Loucy (cell line): ENCODE measurements at regions not wholly inside any gene's neighbourhood (a gene's known extent, or its start where the extent isn't known, plus 50 kb on each side); places are given as distances from the start of the nearest gene placed in this dataset.

Source experiments
- H2AFZ ChIP-seq: fragments of 200-600 bp; sonication (generic); 2 replicates; pipeline ENCODE4 v1.6.0; 2016; ENCODE audit warnings: antibody characterized with exemption, mild to moderate bottlenecking, low read length, moderate library complexity
- H3F3A ChIP-seq: fragments of 200-600 bp; 2 replicates; pipeline ENCODE4 v1.6.0; 2016; ENCODE audit warnings: antibody characterized with exemption, low read depth, mild to moderate bottlenecking
- H3K27me3 ChIP-seq: fragments of 200-600 bp; sonication (generic); 2 replicates; pipeline ENCODE4 v1.6.1; 2014; ENCODE audit warnings: low read length, mild to moderate bottlenecking; ENCODE audit not compliant: insufficient read depth, poor library complexity, severe bottlenecking
- H3K36me3 ChIP-seq: fragments of 200-600 bp; sonication (generic); 2 replicates; pipeline ENCODE4 v1.6.1; 2016; ENCODE audit warnings: low read length; ENCODE audit not compliant: insufficient read depth
- H3K4me1 ChIP-seq: fragments of 200-600 bp; sonication (generic); 2 replicates; pipeline ENCODE4 v1.5.1; 2014; ENCODE audit warnings: low read length, mild to moderate bottlenecking; ENCODE audit not compliant: insufficient read depth, poor library complexity, severe bottlenecking
- H3K4me2 ChIP-seq: fragments of 200-600 bp; sonication (generic); 2 replicates; pipeline ENCODE4 v1.6.0; 2014; ENCODE audit warnings: antibody characterized with exemption, low read length, low read depth, mild to moderate bottlenecking; ENCODE audit not compliant: poor library complexity, severe bottlenecking
- H3K4me3 ChIP-seq: fragments of 200-600 bp; sonication (generic); 2 replicates; pipeline ENCODE4 v1.5.1; 2014; ENCODE audit warnings: low read length, mild to moderate bottlenecking, mixed read lengths; ENCODE audit not compliant: poor library complexity, severe bottlenecking
- H3K79me2 ChIP-seq: fragments of 200-600 bp; sonication (generic); 2 replicates; pipeline ENCODE4 v1.6.1; 2014; ENCODE audit warnings: low read length; ENCODE audit not compliant: insufficient read depth
- H3K9ac ChIP-seq: fragments of 200-600 bp; sonication (generic); 2 replicates; pipeline ENCODE4 v1.6.0; 2014; ENCODE audit warnings: mild to moderate bottlenecking, low read depth, low read length, moderate library complexity; ENCODE audit not compliant: poor library complexity, severe bottlenecking
- H3K9me2 ChIP-seq: fragments of 200-600 bp; sonication (generic); replicated peaks from 2 replicates; pipeline ENCODE4 v1.6.1; 2016; ENCODE audit warnings: low read depth, low read length, mixed read lengths
- H3K9me3 ChIP-seq: fragments of 200-600 bp; sonication (generic); 2 replicates; pipeline ENCODE4 v1.6.1; 2014; ENCODE audit warnings: mild to moderate bottlenecking, antibody characterized with exemption, low read length, low read depth; ENCODE audit not compliant: insufficient read depth
- H4K20me1 ChIP-seq: fragments of 200-600 bp; sonication (generic); 2 replicates; pipeline ENCODE4 v1.6.0; 2014; ENCODE audit warnings: antibody characterized with exemption, low read length, mild to moderate bottlenecking; ENCODE audit not compliant: insufficient read depth, poor library complexity, severe bottlenecking
- EZH2phosphoT487 ChIP-seq: fragments of 200-600 bp; IDR thresholded peaks from 2 replicates; pipeline ENCODE4 v1.6.1; 2018; ENCODE audit warnings: antibody characterized with exemption, mild to moderate bottlenecking, moderate library complexity, borderline replicate concordance
- TF ChIP-seq, protein P1 (sequence below): fragments of 200-600 bp; sonication (generic); conservative IDR thresholded peaks from 2 replicates; pipeline ENCODE4 v1.5.1; 2014; ENCODE audit warnings: mild to moderate bottlenecking, antibody characterized with exemption, low read length

DNA sequence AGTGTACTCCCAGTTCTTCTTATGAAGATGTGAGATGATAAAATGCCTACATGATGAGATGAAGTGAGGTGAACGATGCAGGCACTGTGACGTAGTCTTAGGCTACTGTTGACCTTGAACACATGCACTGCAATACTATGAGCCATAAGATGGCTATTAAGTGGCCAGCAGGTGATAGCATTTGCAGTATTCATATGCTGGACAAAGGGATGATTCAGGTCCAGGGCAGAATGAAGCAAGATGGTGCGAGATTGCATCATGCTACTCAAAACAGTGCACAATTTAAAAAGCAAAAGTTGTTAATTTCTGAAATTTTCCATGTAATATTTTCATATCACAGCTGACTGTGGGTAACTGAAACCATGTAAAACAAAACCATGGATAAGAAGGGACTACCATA lies 781.4 kb downstream of the PCDH18 start:
- TF ChIP-seq, protein P1, sequence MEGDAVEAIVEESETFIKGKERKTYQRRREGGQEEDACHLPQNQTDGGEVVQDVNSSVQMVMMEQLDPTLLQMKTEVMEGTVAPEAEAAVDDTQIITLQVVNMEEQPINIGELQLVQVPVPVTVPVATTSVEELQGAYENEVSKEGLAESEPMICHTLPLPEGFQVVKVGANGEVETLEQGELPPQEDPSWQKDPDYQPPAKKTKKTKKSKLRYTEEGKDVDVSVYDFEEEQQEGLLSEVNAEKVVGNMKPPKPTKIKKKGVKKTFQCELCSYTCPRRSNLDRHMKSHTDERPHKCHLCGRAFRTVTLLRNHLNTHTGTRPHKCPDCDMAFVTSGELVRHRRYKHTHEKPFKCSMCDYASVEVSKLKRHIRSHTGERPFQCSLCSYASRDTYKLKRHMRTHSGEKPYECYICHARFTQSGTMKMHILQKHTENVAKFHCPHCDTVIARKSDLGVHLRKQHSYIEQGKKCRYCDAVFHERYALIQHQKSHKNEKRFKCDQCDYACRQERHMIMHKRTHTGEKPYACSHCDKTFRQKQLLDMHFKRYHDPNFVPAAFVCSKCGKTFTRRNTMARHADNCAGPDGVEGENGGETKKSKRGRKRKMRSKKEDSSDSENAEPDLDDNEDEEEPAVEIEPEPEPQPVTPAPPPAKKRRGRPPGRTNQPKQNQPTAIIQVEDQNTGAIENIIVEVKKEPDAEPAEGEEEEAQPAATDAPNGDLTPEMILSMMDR = no peak
- TF ChIP-seq EZH2phosphoT487 = no peak
- H2AFZ ChIP-seq = no peak overlapping the region
- H3K79me2 ChIP-seq = no peaks in the 10 kb centered on the region
- H3K4me2 ChIP-seq = no peak overlapping the region
- no peak overlapping the region for H3K9ac ChIP-seq
- no peaks in the 10 kb centered on the region for H3K9me3 ChIP-seq
- no peaks in the 10 kb centered on the region for H4K20me1 ChIP-seq
- no peaks in the 10 kb centered on the region for H3K9me2 ChIP-seq
- H3K27me3 ChIP-seq = no peaks in the 10 kb centered on the region
- H3F3A ChIP-seq = no peaks in the 10 kb centered on the region
- no peak overlapping the region for H3K4me3 ChIP-seq
- no peaks in the 10 kb centered on the region for H3K4me1 ChIP-seq
- H3K36me3 ChIP-seq = no peaks in the 10 kb centered on the region

DNA sequence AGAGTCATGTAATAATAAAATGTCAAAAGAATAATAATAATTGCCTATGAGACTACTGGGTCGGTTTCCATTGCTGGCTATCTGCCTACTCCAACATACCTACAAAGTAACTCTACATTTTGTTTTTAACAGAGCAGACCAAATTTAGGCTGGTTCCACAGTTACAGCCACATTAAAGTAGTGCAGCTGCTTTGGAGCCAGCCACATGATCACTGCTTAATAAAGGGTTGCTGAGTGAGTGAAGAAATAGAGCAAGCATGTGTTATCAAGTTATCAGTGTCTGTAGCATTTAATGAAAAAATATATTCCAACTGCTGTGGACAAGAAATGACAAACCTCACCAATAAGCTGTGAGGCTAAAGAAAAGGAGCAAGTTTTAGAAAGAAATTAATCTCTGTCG lies 782.3 kb downstream of the PCDH18 start:
- Histone ChIP-seq H3K27me3 (no peaks in the 10 kb centered on the region), H4K20me1 (no peaks in the 10 kb centered on the region), H3K9me3 (no peaks in the 10 kb centered on the region), H3K79me2 (no peaks in the 10 kb centered on the region), H3F3A (no peaks in the 10 kb centered on the region), H3K36me3 (no peaks in the 10 kb centered on the region), H3K9ac (no peak overlapping the region), H3K4me1 (no peaks in the 10 kb centered on the region), H2AFZ (no peak overlapping the region), H3K4me3 (no peak overlapping the region), H3K4me2 (no peak overlapping the region), H3K9me2 (no peaks in the 10 kb centered on the region)
- no peak for TF ChIP-seq EZH2phosphoT487
- TF ChIP-seq, protein P1 = no peak

DNA sequence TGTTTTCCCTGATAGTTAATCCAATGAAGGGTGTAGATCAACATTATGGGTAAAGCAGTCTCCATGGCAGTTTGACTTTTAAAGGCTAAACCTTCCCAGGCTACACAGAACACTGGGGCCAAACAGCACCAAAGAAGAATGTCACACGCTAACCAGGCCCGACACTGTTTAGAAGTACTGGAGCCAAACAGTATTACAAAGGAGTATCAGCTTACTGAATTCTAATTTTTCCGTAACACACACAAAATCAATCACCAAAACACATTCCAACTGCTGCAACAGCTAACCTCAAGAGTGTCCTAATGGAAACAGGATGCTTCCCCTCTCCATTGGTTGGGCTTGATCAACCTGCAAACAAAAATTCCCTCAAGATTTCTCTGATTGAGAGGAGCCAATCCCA lies 783.5 kb downstream of the PCDH18 start:
- Histone ChIP-seq H3K79me2 (no peaks in the 10 kb centered on the region), H3K9ac (no peak overlapping the region), H3K4me2 (no peak overlapping the region), H2AFZ (no peak overlapping the region), H4K20me1 (no peaks in the 10 kb centered on the region), H3K36me3 (no peaks in the 10 kb centered on the region), H3K27me3 (no peaks in the 10 kb centered on the region), H3K9me2 (no peaks in the 10 kb centered on the region), H3F3A (no peaks in the 10 kb centered on the region), H3K4me1 (no peaks in the 10 kb centered on the region), H3K4me3 (no peak overlapping the region), H3K9me3 (no peaks in the 10 kb centered on the region)
- TF ChIP-seq, protein P1 = no peak
- no peak for TF ChIP-seq EZH2phosphoT487
